Nephron progenitor cell (in vitro differentiated cells): ENCODE measurements at regions not wholly inside any gene's neighbourhood (a gene's known extent, or its start where the extent isn't known, plus 50 kb on each side); places are given as distances from the start of the nearest gene placed in this dataset.

Experiments
- DNase-seq: peaks from one replicate; pipeline ENCODE4 v3.0.0; 2021
- H3K27ac Mint-ChIP-seq: 2 replicates; pipeline ENCODE4 v1.8.0; 2021; ENCODE audit warnings: mild to moderate bottlenecking, moderate library complexity, mixed read lengths
- H3K27me3 Mint-ChIP-seq: 2 replicates; pipeline ENCODE4 v1.8.0; 2021; ENCODE audit warnings: mild to moderate bottlenecking, low read depth, mixed read lengths; ENCODE audit not compliant: poor library complexity
- H3K36me3 Mint-ChIP-seq: 2 replicates; pipeline ENCODE4 v1.8.0; 2021; ENCODE audit warnings: low read depth, mixed read lengths
- H3K4me1 Mint-ChIP-seq: 2 replicates; pipeline ENCODE4 v1.8.0; 2021; ENCODE audit warnings: mixed read lengths
- H3K4me3 Mint-ChIP-seq: 2 replicates; pipeline ENCODE4 v1.8.0; 2021; ENCODE audit warnings: mild to moderate bottlenecking, moderate library complexity, mixed read lengths
- H3K9me3 Mint-ChIP-seq: 2 replicates; pipeline ENCODE4 v1.8.0; 2021; ENCODE audit warnings: mild to moderate bottlenecking, moderate library complexity, mixed read lengths
- TF ChIP-seq, protein P1 (sequence below): fragments of 200-600 bp; sonication (generic); IDR thresholded peaks from 2 replicates; pipeline ENCODE4 v1.5.0; 2021; ENCODE audit warnings: antibody characterized with exemption

DNA sequence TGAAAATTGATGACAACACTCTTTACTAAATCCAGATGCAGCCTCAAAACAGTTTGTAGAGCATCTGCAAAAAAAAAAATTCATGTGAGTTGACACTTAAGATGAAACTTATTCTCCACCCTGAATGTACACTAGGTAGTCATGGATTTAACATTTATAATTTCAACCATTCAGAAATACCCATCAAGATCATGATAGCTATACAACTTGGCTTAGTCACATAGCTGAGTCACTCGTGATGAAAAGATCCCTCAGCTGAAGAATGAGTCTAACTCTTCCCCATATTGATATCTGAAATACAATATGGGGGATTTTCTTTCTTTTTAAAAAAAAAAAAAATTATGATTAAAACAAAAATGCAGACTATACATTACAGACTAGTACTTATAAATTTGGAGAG lies 104.8 kb upstream of the PLEKHG7 start:
- TF ChIP-seq, protein P1, sequence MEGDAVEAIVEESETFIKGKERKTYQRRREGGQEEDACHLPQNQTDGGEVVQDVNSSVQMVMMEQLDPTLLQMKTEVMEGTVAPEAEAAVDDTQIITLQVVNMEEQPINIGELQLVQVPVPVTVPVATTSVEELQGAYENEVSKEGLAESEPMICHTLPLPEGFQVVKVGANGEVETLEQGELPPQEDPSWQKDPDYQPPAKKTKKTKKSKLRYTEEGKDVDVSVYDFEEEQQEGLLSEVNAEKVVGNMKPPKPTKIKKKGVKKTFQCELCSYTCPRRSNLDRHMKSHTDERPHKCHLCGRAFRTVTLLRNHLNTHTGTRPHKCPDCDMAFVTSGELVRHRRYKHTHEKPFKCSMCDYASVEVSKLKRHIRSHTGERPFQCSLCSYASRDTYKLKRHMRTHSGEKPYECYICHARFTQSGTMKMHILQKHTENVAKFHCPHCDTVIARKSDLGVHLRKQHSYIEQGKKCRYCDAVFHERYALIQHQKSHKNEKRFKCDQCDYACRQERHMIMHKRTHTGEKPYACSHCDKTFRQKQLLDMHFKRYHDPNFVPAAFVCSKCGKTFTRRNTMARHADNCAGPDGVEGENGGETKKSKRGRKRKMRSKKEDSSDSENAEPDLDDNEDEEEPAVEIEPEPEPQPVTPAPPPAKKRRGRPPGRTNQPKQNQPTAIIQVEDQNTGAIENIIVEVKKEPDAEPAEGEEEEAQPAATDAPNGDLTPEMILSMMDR = no peak
- DNase-seq = no peak
- Mint-ChIP-seq H3K4me3 (no peak overlapping the region), H3K36me3 (peaks cover 5% of the 10 kb centered on the region), H3K27ac (no peak overlapping the region), H3K27me3 (peaks cover 4% of the 10 kb centered on the region), H3K4me1 (peaks cover 5% of the 10 kb centered on the region), H3K9me3 (peaks cover 32% of the 10 kb centered on the region)

DNA sequence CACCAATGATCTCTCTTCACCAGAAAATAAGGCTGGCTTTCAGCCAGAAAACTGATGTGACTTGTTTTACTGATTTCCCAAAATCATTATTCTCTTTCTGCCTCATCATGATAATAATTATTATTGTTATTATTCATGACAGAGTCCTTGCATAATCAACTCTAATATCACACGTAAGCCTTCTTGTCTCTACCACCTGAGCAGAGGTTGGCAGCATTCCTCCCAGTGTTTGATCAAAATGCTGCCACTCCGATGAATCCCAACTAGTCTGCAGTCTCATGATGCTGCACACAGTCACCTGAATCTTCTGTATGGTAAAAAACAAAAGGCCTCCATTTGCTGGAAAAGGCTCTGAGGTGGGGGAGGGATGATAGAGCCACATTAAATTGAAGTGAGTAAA lies 105.7 kb upstream of the PLEKHG7 start:
- H3K27me3 Mint-ChIP-seq = peaks cover 5% of the 10 kb centered on the region
- H3K36me3 Mint-ChIP-seq = peaks cover 5% of the 10 kb centered on the region
- no peak overlapping the region for H3K4me3 Mint-ChIP-seq
- TF ChIP-seq, protein P1 = no peak
- peaks cover 32% of the 10 kb centered on the region for H3K9me3 Mint-ChIP-seq
- no peak for DNase-seq
- no peak overlapping the region for H3K27ac Mint-ChIP-seq
- peaks cover 5% of the 10 kb centered on the region for H3K4me1 Mint-ChIP-seq

DNA sequence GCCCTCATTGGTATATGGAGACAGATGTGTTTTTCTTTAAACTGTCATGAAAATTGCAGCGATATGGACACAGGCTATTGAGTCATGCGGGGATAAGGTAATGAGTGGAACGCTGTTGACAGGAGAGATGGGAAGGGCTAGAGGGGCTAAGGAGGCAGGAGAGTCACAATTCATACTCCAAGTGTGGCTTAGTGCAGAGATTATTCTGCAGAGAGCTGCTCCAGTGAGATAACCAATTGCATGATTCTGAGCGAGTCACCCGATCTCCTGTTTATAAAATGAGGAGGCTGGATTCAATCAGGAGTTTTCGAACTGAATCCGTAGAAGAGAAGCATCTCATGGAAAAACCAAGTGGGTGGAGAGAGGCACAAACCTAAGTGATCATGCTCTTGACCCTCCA lies 106.4 kb upstream of the PLEKHG7 start:
- no peak overlapping the region for H3K4me3 Mint-ChIP-seq
- H3K9me3 Mint-ChIP-seq = peaks cover 28% of the 10 kb centered on the region
- DNase-seq = no peak
- H3K36me3 Mint-ChIP-seq = peaks cover 5% of the 10 kb centered on the region
- peaks cover 2% of the 10 kb centered on the region for H3K27me3 Mint-ChIP-seq
- no peak overlapping the region for H3K27ac Mint-ChIP-seq
- H3K4me1 Mint-ChIP-seq = peaks cover 5% of the 10 kb centered on the region
- TF ChIP-seq, protein P1 = no peak

DNA sequence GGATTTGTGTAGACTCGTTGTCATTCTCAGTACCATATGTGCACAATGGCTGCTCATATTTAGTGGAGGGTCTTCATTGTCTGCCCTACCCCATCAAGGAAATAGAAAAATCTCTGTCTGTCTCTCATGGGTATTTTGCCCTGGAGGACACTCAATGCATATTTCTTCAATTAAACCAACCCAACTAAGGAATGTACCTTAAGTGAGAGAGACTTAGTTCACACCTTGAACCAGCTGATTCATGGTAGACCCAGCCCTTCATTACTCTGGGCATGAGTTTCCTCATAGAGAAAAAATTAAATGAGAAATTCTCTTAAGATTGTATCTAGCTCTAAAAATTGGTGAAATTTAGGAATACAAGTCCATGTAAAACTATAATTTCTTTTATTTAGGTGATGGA lies 107.1 kb upstream of the PLEKHG7 start:
- TF ChIP-seq, protein P1 = no peak
- H3K4me1 Mint-ChIP-seq = peaks cover 5% of the 10 kb centered on the region
- H3K36me3 Mint-ChIP-seq = peaks cover 2% of the 10 kb centered on the region
- no peak for DNase-seq
- H3K27ac Mint-ChIP-seq = no peak overlapping the region
- peaks cover 21% of the 10 kb centered on the region for H3K9me3 Mint-ChIP-seq
- peaks cover 2% of the 10 kb centered on the region for H3K27me3 Mint-ChIP-seq
- no peak overlapping the region for H3K4me3 Mint-ChIP-seq

DNA sequence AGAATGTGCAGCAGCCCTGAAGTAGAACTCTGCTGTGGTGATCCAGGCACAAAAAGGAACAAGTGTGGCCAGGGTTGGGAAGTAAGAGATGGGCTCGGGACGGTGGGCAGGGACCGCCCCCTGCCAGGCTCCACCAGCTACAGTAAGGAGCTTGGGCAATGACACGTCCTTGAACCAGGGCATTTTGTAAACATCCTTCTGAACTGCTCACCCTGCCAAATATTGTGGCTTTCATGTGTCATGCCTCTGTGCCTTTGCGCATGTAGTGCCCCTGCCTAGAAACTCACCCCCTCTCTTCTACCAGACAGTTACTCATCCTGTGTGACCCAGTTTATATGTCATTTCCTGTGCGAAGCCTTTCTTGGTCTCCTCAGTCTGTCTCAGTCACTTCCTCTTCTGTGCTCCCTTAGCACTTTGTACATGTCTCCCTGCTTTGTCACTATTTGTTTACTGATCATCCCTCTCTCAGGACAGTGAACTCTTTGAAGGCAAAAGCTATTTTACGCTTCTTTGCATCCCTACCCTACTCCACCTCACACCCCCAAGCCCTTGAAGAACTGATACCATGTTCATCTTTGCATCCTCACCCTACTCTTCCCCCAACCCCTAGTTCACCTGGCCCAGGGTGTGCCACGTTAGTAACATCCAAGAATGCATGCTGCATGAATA lies 108.9 kb upstream of the PLEKHG7 start:
- Mint-ChIP-seq H3K36me3 (no peaks in the 10 kb centered on the region), H3K4me3 (no peak overlapping the region), H3K4me1 (peaks cover 10% of the 10 kb centered on the region), H3K9me3 (peaks cover 5% of the 10 kb centered on the region), H3K27me3 (peaks cover 2% of the 10 kb centered on the region), H3K27ac (peak overlapping the region; percentile 6)
- TF ChIP-seq, protein P1 = no peak
- no peak for DNase-seq

DNA sequence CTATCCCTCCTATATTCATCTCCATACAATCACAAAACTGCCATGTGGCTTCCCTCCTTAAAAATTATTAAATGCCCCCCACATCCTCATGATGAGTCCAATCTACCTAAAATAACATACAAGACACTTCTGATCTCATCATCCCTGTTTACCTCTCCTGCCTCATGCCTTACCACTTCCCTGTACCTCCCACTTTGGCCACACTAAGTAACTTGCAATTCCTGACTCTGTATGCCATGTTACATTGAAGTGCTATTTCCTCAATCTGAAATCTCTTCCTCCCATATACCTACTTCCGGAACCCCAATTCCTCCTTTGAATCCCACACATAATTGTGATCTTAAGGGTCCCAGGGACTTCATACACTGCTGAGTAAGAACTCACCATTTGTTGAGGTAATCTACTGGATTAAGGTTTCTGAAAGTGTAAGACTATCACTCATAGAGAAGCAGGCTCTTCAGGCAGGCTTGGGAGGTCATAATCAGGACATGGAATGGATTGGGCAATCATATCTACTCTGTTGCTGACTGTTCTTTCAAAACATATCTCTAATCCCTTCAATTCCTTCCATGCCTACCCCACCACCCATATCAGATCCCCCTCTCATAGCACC lies 117.6 kb upstream of the PLEKHG7 start:
- no peak overlapping the region for H3K4me3 Mint-ChIP-seq
- H3K27ac Mint-ChIP-seq = no peak overlapping the region
- TF ChIP-seq, protein P1 = no peak
- H3K4me1 Mint-ChIP-seq = peaks cover 5% of the 10 kb centered on the region
- H3K27me3 Mint-ChIP-seq = no peaks in the 10 kb centered on the region
- H3K36me3 Mint-ChIP-seq = peaks cover 5% of the 10 kb centered on the region
- DNase-seq = no peak
- peaks cover 19% of the 10 kb centered on the region for H3K9me3 Mint-ChIP-seq
